Kidney (tissue), 13 donors: ENCODE measurements at regions not wholly inside any gene's neighbourhood (a gene's known extent, or its start where the extent isn't known, plus 50 kb on each side); places are given as distances from the start of the nearest gene placed in this dataset.

ENCODE experiments used
- DNase-seq, 5 donors: peaks; one replicate each; pipeline ENCODE4 v3.0.0-alpha.2; 2013 to 2020
- FAIRE-seq: peaks from 2 replicates; lab custom pipeline; 2012; peaks lifted over from hg19 to GRCh38; lab: Jason Lieb, UNC
- H3K27ac ChIP-seq, 2 donors: one replicate each; pipeline ENCODE4 v1.7.0; 2013; ENCODE audit warnings: low read depth in 2 of 2, low read length in 2 of 2, inconsistent platforms in 1 of 2
- H3K27me3 ChIP-seq: one replicate; pipeline ENCODE4 v1.7.1; 2013; ENCODE audit warnings: low read length, inconsistent platforms; ENCODE audit not compliant: control insufficient read depth, insufficient read depth
- H3K36me3 ChIP-seq, 3 donors: one replicate each; pipeline versions ENCODE4 v1.7.0 to v1.7.1; 2013; ENCODE audit warnings: low read length in 3 of 3, control low read depth in 1 of 3, inconsistent platforms in 1 of 3; ENCODE audit not compliant: insufficient read depth in 3 of 3, control insufficient read depth in 2 of 3
- H3K4me1 ChIP-seq, 3 donors: one replicate each; pipeline versions ENCODE4 v1.7.0 to v1.7.1; 2013; ENCODE audit warnings: low read length in 3 of 3, inconsistent platforms in 1 of 3, low read depth in 1 of 3; ENCODE audit not compliant: control insufficient read depth in 2 of 3, insufficient read depth in 2 of 3
- H3K4me3 ChIP-seq, 3 donors: one replicate each; pipeline versions ENCODE4 v1.7.0 to v1.8.1; 2013; ENCODE audit warnings: low read length in 3 of 3, control low read depth in 1 of 3, inconsistent platforms in 1 of 3
- H3K9ac ChIP-seq, 3 donors: one replicate each; pipeline versions ENCODE4 v1.7.0 to v1.7.1; 2013; ENCODE audit warnings: low read length in 3 of 3, control low read depth in 1 of 3, inconsistent platforms in 1 of 3
- H3K9me3 ChIP-seq, 3 donors: one replicate each; pipeline versions ENCODE4 v1.7.0 to v1.7.1; 2013; ENCODE audit warnings: low read length in 3 of 3, control low read depth in 1 of 3, inconsistent platforms in 1 of 3; ENCODE audit not compliant: control insufficient read depth in 2 of 3, insufficient read depth in 1 of 3
- intact Hi-C: fragments of 100-400 bp; cut with DNase I; formaldehyde crosslinking; loops from one replicate; pipeline ENCODE4 v1.11.1; 2022
- TF ChIP-seq, protein P1 (sequence below): IDR thresholded peaks from 3 replicates; pipeline ENCODE4 v1.5.1; 2012; ENCODE audit warnings: mild to moderate bottlenecking, moderate library complexity, borderline replicate concordance; ENCODE audit not compliant: insufficient read depth; ENCODE audit errors: extremely low read depth
- donor health status: control.
- donor health status: control.
- donor health status: control.
- donor health status: control.
- donor health status: control.
- donor health status: DM: yes; HTN: yes; CAD: no.
- donor health status: Normal renal cell carcinoma (clear cell type).

DNA sequence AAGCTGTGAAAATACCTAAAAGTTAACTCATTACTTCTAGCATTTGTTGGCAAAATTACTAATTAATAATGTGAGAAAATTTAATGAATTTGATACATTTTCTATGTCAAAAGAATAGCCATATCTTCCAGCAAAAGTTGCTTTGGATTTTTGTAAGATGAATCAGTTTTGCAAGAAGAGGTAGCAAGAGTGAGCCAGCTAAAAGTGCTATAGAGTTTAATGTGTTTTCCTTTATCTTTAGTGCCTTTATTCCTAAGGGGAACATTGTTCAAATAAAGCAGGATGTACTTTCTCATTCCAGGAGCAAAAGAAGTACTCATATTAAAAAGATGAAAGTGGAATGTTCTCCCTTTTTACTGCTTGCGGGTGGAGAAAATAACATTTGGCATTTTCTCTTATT, 622.2 kb downstream of the ANXA1 start:
- H3K27me3 ChIP-seq = no peaks in the 10 kb centered on the region
- no peak overlapping the region for H3K4me3 ChIP-seq
- no peaks in the 10 kb centered on the region for H3K4me1 ChIP-seq
- no peak overlapping the region for H3K9ac ChIP-seq
- DNase-seq (no peak), FAIRE-seq (no peak)
- intact Hi-C loops = no loop called here
- H3K9me3 ChIP-seq = no peaks in the 10 kb centered on the region
- no peaks in the 10 kb centered on the region for H3K36me3 ChIP-seq
- TF ChIP-seq, protein P1, sequence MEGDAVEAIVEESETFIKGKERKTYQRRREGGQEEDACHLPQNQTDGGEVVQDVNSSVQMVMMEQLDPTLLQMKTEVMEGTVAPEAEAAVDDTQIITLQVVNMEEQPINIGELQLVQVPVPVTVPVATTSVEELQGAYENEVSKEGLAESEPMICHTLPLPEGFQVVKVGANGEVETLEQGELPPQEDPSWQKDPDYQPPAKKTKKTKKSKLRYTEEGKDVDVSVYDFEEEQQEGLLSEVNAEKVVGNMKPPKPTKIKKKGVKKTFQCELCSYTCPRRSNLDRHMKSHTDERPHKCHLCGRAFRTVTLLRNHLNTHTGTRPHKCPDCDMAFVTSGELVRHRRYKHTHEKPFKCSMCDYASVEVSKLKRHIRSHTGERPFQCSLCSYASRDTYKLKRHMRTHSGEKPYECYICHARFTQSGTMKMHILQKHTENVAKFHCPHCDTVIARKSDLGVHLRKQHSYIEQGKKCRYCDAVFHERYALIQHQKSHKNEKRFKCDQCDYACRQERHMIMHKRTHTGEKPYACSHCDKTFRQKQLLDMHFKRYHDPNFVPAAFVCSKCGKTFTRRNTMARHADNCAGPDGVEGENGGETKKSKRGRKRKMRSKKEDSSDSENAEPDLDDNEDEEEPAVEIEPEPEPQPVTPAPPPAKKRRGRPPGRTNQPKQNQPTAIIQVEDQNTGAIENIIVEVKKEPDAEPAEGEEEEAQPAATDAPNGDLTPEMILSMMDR = no peak
- no peak overlapping the region for H3K27ac ChIP-seq

DNA sequence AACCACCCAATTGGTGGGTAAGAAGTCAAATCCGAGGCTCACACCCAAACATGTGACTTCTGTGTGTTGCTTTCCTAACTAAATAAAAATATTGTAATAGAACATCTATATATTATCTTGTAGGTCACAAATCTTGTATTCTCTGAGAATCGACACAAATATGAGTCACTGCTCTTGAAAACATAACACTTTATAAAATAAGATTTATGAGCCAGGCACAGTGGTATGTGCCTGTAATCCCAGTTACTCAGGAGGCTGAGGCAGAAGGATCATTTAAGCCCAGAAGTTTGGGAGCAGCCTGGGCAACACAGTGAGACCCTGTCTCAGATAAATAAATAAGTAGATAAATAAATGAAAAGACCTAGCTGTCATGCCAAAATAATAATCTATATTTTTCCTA, 624.1 kb downstream of the ANXA1 start:
- no peak overlapping the region for H3K9ac ChIP-seq
- no peak overlapping the region for H3K27ac ChIP-seq
- no peaks in the 10 kb centered on the region for H3K27me3 ChIP-seq
- intact Hi-C loops = no loop called here
- no peak for FAIRE-seq
- no peak overlapping the region for H3K4me3 ChIP-seq
- TF ChIP-seq, protein P1 = no peak
- H3K36me3 ChIP-seq = no peaks in the 10 kb centered on the region
- H3K4me1 ChIP-seq = no peaks in the 10 kb centered on the region
- H3K9me3 ChIP-seq = no peaks in the 10 kb centered on the region
- no peak for DNase-seq

DNA sequence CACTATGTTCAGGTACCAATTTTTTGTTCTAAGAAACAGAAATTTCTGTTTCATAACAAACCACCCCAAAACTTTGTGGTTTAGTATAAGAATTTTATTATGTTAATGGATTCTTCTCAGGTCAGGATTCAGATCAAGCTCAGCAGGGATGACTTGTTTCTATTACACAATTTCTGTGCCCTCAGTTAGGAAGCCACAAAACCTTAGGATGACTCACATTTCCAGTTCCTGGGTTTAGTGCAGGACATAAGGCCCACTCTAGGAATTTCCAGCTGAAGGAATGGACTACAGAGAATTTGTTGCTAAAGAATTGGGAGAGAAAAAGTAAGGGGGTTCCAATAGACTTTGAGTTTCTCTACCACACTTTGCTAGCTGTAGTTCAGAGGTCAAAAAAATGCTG, 629.3 kb downstream of the ANXA1 start:
- Histone ChIP-seq H3K9ac (no peak overlapping the region), H3K4me1 (no peaks in the 10 kb centered on the region), H3K36me3 (no peaks in the 10 kb centered on the region), H3K27me3 (no peaks in the 10 kb centered on the region), H3K27ac (no peak overlapping the region), H3K4me3 (no peak overlapping the region), H3K9me3 (no peaks in the 10 kb centered on the region)
- no peak for FAIRE-seq
- TF ChIP-seq, protein P1 = no peak
- intact Hi-C loops = no loop called here
- no peak for DNase-seq

DNA sequence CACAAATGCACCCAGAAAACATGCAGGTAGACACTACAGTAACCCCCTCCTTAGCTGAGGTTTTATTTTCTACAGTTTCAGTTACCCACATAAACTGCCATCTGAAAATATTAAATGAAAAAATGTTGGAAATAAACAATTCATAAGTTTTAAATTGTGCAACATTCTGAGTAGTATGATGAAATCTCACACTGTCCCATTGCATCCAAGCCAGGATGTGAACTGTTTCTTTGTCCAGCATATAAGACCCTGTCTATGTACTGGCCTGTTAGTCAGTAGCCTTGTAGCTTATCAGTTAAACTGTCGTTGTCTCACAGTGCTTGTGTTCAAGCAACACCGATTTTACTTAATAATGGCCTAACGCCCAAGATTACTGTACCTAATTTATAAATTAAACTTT, 630.5 kb downstream of the ANXA1 start:
- H3K36me3 ChIP-seq = no peaks in the 10 kb centered on the region
- FAIRE-seq (no peak), DNase-seq (no peak)
- no peaks in the 10 kb centered on the region for H3K9me3 ChIP-seq
- TF ChIP-seq, protein P1 = no peak
- H3K4me1 ChIP-seq = no peaks in the 10 kb centered on the region
- intact Hi-C loops = no loop called here
- no peak overlapping the region for H3K9ac ChIP-seq
- no peak overlapping the region for H3K27ac ChIP-seq
- H3K27me3 ChIP-seq = no peaks in the 10 kb centered on the region
- H3K4me3 ChIP-seq = no peak overlapping the region
